Activated naive CD8-positive, alpha-beta T cell treated with anti-CD3 and anti-CD28 coated beads, Interleukin-2, amount 50 U/mL, for 16 hours (primary cell): ENCODE measurements at regions not wholly inside any gene's neighbourhood (a gene's known extent, or its start where the extent isn't known, plus 50 kb on each side); places are given as distances from the start of the nearest gene placed in this dataset.
"Not testable (repeated sequence)": the region's sequence is repeated elsewhere in the genome, so short reads cannot be mapped to it uniquely, and the experiment has no call there.

Experiments
- DNase-seq: peaks from one replicate; pipeline ENCODE4 v3.0.0-alpha.2; 2020; ENCODE audit warnings: low read depth, low spot score

- DNase-seq: no peak
These were observed 241.5 kb downstream of the SATB2 start for GRCh38 chr2:199216253-199216652.

GRCh38 chr2:199207011-199207410, 250.7 kb downstream of the SATB2 start:
- no peak for DNase-seq

GRCh38 chr2:199206536-199206935, 251.2 kb downstream of the SATB2 start:
- DNase-seq: no peak

- DNase-seq: no peak
These were observed 254.8 kb downstream of the SATB2 start for GRCh38 chr2:199202964-199203363.

GRCh38 chr2:199201539-199201938, 256.2 kb downstream of the SATB2 start:
- no peak for DNase-seq

GRCh38 chr2:199199797-199200196, 257.9 kb downstream of the SATB2 start:
- no peak for DNase-seq

- DNase-seq: no peak
These were observed 260.3 kb downstream of the SATB2 start for GRCh38 chr2:199197448-199197847.

- DNase-seq: no peak
These were observed 261.1 kb downstream of the SATB2 start for GRCh38 chr2:199196686-199197085.

GRCh38 chr2:199195927-199196502, 261.7 kb downstream of the SATB2 start:
- no peak for DNase-seq

GRCh38 chr2:199191461-199191860, 266.3 kb downstream of the SATB2 start:
- DNase-seq: no peak

- no peak for DNase-seq
These were observed 268.5 kb downstream of the SATB2 start for GRCh38 chr2:199189229-199189628.

GRCh38 chr2:199186301-199186751, 271.4 kb downstream of the SATB2 start:
- no peak for DNase-seq

- DNase-seq: not testable (repeated sequence)
These were observed 272.6 kb downstream of the SATB2 start for GRCh38 chr2:199185174-199185573.

- DNase-seq: no peak
These were observed 293.9 kb downstream of the SATB2 start for GRCh38 chr2:199163613-199164458.

GRCh38 chr2:199160677-199161465, 296.9 kb downstream of the SATB2 start:
- DNase-seq: no peak

- DNase-seq: no peak
These were observed 297.7 kb downstream of the SATB2 start for GRCh38 chr2:199160081-199160480.

- no peak for DNase-seq
These were observed 309.5 kb downstream of the SATB2 start for GRCh38 chr2:199148076-199148845.

- no peak for DNase-seq
These were observed 310.5 kb downstream of the SATB2 start for GRCh38 chr2:199147216-199147615.

- DNase-seq: no peak
These were observed 313.2 kb downstream of the SATB2 start for GRCh38 chr2:199144546-199144945.

- no peak for DNase-seq
These were observed 313.7 kb downstream of the SATB2 start for GRCh38 chr2:199144036-199144435.

GRCh38 chr2:199136681-199137080, 321.1 kb downstream of the SATB2 start:
- DNase-seq: no peak

GRCh38 chr2:199136242-199136641, 321.5 kb downstream of the SATB2 start:
- DNase-seq: no peak
